ENCODE measurements at regions not wholly inside any gene's neighbourhood (a gene's known extent, or its start where the extent isn't known, plus 50 kb on each side); places are given as distances from the start of the nearest gene placed in this dataset.
A peak's percentile ranks its signal among the peaks of the same experiment; 100 is the strongest.
"Not testable (repeated sequence)": the region's sequence is repeated elsewhere in the genome, so short reads cannot be mapped to it uniquely, and the experiment has no call there.

DNA sequence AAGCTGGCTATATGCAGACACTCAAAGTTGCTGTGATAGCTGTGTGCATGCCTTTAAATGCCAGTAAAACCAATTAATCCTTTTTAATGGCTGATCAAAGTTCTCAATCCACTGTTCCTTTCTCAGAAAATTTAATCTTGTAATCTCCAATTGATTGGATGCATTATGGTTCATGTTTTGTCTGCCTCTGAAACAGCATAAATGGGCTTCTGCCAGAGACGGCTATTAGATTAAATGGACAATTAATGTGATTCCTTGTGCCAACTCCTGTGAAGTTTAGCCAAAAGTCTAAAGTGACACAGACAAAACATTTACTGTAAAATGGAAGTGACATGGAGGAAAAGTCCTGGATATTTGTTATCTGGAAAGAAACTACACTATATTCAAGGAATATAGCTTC is 952.5 kb upstream of the FAT3 start:
- no peak overlapping the region for H3K4me3 Mint-ChIP-seq (ENCODE audit: unreplicated experiment)
- H3K36me3 Mint-ChIP-seq (ENCODE audit: low read depth) = no peaks in the 10 kb centered on the region
- no peak overlapping the region for H3K27ac Mint-ChIP-seq (ENCODE audit: unreplicated experiment)
- H3K9me3 Mint-ChIP-seq (ENCODE audit: low read depth) = peaks cover 3% of the 10 kb centered on the region
- no peaks in the 10 kb centered on the region for H3K27me3 Mint-ChIP-seq (ENCODE audit: low read depth)
- DNase-seq (ENCODE audit: low spot score) = no peak
- peaks cover 4% of the 10 kb centered on the region for H3K4me1 Mint-ChIP-seq (ENCODE audit: low read depth)
- TF ChIP-seq, protein P1, sequence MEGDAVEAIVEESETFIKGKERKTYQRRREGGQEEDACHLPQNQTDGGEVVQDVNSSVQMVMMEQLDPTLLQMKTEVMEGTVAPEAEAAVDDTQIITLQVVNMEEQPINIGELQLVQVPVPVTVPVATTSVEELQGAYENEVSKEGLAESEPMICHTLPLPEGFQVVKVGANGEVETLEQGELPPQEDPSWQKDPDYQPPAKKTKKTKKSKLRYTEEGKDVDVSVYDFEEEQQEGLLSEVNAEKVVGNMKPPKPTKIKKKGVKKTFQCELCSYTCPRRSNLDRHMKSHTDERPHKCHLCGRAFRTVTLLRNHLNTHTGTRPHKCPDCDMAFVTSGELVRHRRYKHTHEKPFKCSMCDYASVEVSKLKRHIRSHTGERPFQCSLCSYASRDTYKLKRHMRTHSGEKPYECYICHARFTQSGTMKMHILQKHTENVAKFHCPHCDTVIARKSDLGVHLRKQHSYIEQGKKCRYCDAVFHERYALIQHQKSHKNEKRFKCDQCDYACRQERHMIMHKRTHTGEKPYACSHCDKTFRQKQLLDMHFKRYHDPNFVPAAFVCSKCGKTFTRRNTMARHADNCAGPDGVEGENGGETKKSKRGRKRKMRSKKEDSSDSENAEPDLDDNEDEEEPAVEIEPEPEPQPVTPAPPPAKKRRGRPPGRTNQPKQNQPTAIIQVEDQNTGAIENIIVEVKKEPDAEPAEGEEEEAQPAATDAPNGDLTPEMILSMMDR (IDR thresholded peaks at IDR 0.05) = no peak

DNA sequence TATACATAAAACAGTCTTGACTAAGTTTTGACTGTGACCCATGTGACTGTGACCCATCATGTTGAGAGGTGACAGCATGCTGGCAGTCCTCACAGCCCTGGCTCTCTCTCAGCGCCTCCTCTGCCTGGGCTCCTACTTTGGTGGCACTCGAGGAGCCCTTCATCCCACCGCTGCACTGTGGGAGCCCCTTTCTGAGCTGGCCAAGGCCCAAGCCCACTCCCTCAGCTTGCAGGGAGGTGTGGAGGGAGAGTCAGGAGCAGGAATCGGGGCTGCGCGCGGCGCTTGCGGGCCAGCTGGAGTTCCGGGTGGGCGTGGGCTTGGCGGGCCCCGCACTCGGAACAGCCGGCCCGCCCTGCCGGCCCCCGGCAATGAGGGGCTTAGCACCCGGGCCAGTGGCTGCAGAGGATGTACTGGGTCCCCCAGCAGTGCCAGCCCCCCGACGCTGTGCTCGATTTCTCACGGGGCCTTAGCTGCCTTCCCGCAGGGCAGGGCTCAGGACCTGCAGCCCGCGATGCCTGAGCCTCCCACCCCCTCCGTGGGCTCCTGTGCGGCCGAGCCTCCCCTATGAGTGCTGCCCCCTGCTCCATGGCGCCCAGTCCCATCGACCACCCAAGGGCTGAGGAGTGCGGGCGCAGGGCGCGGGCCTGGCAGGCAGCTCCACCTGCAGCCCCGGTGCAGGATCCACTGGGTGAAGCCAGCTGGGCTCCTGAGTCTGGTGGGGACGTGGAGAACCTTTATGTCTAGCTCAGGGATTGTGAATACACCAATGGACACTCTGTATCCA is 955.9 kb upstream of the FAT3 start:
- not testable (repeated sequence) for H3K4me3 Mint-ChIP-seq (ENCODE audit: unreplicated experiment); H3K36me3 Mint-ChIP-seq (ENCODE audit: low read depth); H3K27me3 Mint-ChIP-seq (ENCODE audit: low read depth); H3K27ac Mint-ChIP-seq (ENCODE audit: unreplicated experiment); H3K9me3 Mint-ChIP-seq (ENCODE audit: low read depth)
- DNase-seq (ENCODE audit: low spot score) = peak; percentile 75
- H3K4me1 Mint-ChIP-seq (ENCODE audit: low read depth) = peaks cover 10% of the 10 kb centered on the region

DNA sequence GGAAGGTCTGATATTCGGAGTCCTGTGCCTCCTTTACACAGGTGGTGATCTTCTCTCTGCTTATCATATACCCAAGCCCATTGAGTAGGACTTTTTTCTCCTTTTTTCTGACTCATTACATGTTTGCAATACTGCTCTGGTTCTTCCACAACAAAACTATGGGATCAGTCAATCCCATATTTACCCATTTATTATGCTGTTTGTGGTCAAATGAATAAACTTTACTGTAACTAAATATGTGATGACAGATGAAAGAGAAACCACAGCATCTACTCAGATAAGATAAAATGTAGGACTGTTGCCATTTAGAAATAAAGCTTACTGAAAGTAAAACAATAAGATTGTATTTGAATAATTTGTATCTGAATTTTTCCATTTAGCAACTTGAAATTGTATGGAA is 958.7 kb upstream of the FAT3 start:
- Mint-ChIP-seq H3K36me3 (ENCODE audit: low read depth) (no peaks in the 10 kb centered on the region), H3K27ac (ENCODE audit: unreplicated experiment) (no peak overlapping the region), H3K9me3 (ENCODE audit: low read depth) (no peaks in the 10 kb centered on the region), H3K4me1 (ENCODE audit: low read depth) (peaks cover 10% of the 10 kb centered on the region), H3K4me3 (ENCODE audit: unreplicated experiment) (no peak overlapping the region), H3K27me3 (ENCODE audit: low read depth) (no peaks in the 10 kb centered on the region)
- TF ChIP-seq, protein P1 (IDR thresholded peaks at IDR 0.05) = no peak
- DNase-seq (ENCODE audit: low spot score) = no peak

DNA sequence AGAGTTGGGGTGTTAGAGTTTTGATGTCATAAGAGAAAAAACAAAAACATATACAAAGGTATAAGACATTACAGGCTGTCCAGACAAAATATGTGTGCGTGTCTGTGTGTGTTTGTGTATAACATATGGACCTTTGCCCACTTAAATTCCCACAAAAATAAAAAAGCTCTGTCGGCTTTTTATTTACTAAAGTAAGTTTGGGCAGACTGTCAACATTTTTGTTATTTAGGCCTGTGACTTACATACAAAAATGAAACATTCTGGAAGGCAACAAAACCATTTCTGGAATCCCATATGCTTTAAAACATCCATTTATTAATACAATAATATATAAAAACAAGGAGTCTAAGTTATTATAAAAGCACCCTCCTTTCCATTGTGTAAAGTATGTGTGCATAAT is 960.1 kb upstream of the FAT3 start:
- Mint-ChIP-seq H3K36me3 (ENCODE audit: low read depth) (no peaks in the 10 kb centered on the region), H3K9me3 (ENCODE audit: low read depth) (no peaks in the 10 kb centered on the region), H3K4me1 (ENCODE audit: low read depth) (peaks cover 17% of the 10 kb centered on the region), H3K27ac (ENCODE audit: unreplicated experiment) (no peak overlapping the region), H3K4me3 (ENCODE audit: unreplicated experiment) (no peak overlapping the region), H3K27me3 (ENCODE audit: low read depth) (no peaks in the 10 kb centered on the region)
- TF ChIP-seq, protein P1 (IDR thresholded peaks at IDR 0.05) = no peak
- no peak for DNase-seq (ENCODE audit: low spot score)

DNA sequence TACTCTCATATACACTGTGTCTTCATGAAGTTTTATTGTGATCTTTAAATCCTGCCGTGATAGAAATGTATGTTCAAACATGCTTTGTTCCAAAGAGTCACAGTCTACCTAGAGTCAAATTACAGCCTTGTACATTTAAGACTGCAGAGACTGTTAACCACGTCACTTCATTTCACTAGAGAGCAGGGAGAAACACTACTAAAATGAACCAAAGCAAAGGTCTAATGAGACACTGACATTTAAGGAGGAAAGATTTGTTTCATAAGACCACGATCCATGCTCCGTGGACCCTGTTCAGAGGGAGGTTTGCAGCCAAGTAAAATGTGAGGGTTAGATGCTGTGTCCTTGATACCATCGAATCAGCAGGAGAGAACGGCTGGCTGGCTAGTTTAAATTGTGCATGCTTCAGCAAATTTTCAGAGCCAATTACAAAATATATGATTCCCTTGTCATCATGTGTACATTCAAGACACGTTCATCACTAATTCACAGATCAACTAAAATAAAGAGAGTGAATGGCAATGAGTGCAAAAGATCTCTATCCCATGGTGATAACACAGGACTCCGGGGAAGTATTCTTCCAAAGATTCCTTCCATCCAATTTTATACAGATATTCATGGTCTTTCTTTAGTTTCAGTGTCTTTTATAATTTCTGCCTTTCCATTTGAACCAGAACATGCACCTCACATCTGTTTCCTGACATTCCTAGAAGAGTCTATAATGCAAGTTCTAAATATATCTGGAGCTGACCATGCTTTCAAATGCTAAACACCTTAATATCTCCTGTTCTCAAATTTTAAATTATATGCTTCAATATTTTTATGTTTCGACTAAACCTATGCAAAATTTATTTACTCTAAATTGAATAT is 960.9 kb upstream of the FAT3 start:
- Mint-ChIP-seq H3K4me1 (ENCODE audit: low read depth) (peaks cover 23% of the 10 kb centered on the region), H3K27ac (ENCODE audit: unreplicated experiment) (no peak overlapping the region), H3K36me3 (ENCODE audit: low read depth) (no peaks in the 10 kb centered on the region), H3K9me3 (ENCODE audit: low read depth) (no peaks in the 10 kb centered on the region), H3K4me3 (ENCODE audit: unreplicated experiment) (no peak overlapping the region), H3K27me3 (ENCODE audit: low read depth) (no peaks in the 10 kb centered on the region)
- DNase-seq (ENCODE audit: low spot score) = no peak
- TF ChIP-seq, protein P1 (IDR thresholded peaks at IDR 0.05) = no peak

Measured in chondrocyte (in vitro differentiated cells).